GM23338 (cell line): ENCODE measurements at regions not wholly inside any gene's neighbourhood (a gene's known extent, or its start where the extent isn't known, plus 50 kb on each side); places are given as distances from the start of the nearest gene placed in this dataset.

ENCODE experiments used
- ATAC-seq: fragments of 200-7000 bp; cut with Tn5 transposase; 3 replicates; pipeline ENCODE4 v1.9.1; 2020
- DNase-seq: peaks from one replicate; pipeline ENCODE4 v3.0.0-alpha.2; 2015; ENCODE audit warnings: low spot score
- H2AFZ ChIP-seq: fragments of 200-600 bp; sonication (generic); 2 replicates; pipeline ENCODE4 v1.8.0; 2016; ENCODE audit warnings: antibody characterized with exemption, mild to moderate bottlenecking, moderate library complexity
- H3F3A ChIP-seq: fragments of 200-600 bp; sonication (generic); replicated peaks from 2 replicates; pipeline ENCODE4 v1.8.0; 2017; ENCODE audit warnings: antibody characterized with exemption, mixed run types, low read depth
- H3K27ac ChIP-seq: fragments of 200-600 bp; sonication (generic); 2 replicates; pipeline ENCODE4 v1.6.1; 2016; ENCODE audit warnings: low read depth
- H3K27me3 ChIP-seq: fragments of 200-600 bp; sonication (generic); 2 replicates; pipeline ENCODE4 v1.8.0; 2016; ENCODE audit warnings: mild to moderate bottlenecking, mixed run types, moderate library complexity; ENCODE audit not compliant: insufficient read depth
- H3K36me3 ChIP-seq: fragments of 200-600 bp; sonication (generic); 2 replicates; pipeline ENCODE4 v1.8.0; 2016; ENCODE audit warnings: mild to moderate bottlenecking; ENCODE audit not compliant: insufficient read depth
- H3K4me1 ChIP-seq: fragments of 200-600 bp; sonication (generic); 2 replicates; pipeline ENCODE4 v1.8.0; 2016; ENCODE audit warnings: mild to moderate bottlenecking, moderate library complexity; ENCODE audit not compliant: insufficient read depth
- H3K4me2 ChIP-seq: fragments of 200-600 bp; sonication (generic); 2 replicates; pipeline ENCODE4 v1.7.1; 2017; ENCODE audit warnings: mixed run types
- H3K4me3 ChIP-seq: fragments of 200-600 bp; sonication (generic); 2 replicates; pipeline ENCODE4 v1.6.1; 2016; ENCODE audit warnings: mixed run types
- H3K79me2 ChIP-seq: fragments of 200-600 bp; sonication (generic); replicated peaks from 2 replicates; pipeline ENCODE4 v1.8.0; 2017; ENCODE audit warnings: mild to moderate bottlenecking; ENCODE audit not compliant: insufficient read depth
- H3K9me2 ChIP-seq: fragments of 200-600 bp; sonication (generic); 2 replicates; pipeline ENCODE4 v1.8.0; 2017; ENCODE audit not compliant: insufficient read depth
- H4K20me1 ChIP-seq: fragments of 200-600 bp; sonication (generic); replicated peaks from 2 replicates; pipeline ENCODE4 v1.8.0; 2017; ENCODE audit warnings: mild to moderate bottlenecking; ENCODE audit not compliant: insufficient read depth
- H3K27ac Mint-ChIP-seq: 2 replicates; pipeline ENCODE4 v1.8.0; 2020; ENCODE audit warnings: inconsistent platforms, mild to moderate bottlenecking, moderate library complexity, mixed read lengths
- H3K27me3 Mint-ChIP-seq: 3 replicates; pipeline ENCODE4 v1.8.0; 2022; ENCODE audit warnings: low read depth, mild to moderate bottlenecking, moderate library complexity, mixed read lengths, inconsistent platforms; ENCODE audit not compliant: insufficient read depth, poor library complexity
- H3K36me3 Mint-ChIP-seq: 3 replicates; pipeline ENCODE4 v1.8.0; 2021; ENCODE audit warnings: low read depth, mild to moderate bottlenecking, inconsistent platforms, moderate library complexity, mixed read lengths
- H3K4me1 Mint-ChIP-seq: 3 replicates; pipeline ENCODE4 v1.8.0; 2020; ENCODE audit warnings: mild to moderate bottlenecking, inconsistent platforms, mixed read lengths
- H3K4me3 Mint-ChIP-seq: 3 replicates; pipeline ENCODE4 v1.8.0; 2021; ENCODE audit warnings: moderate library complexity, mild to moderate bottlenecking, inconsistent platforms, mixed read lengths
- H3K9me3 Mint-ChIP-seq: 3 replicates; pipeline ENCODE4 v1.8.0; 2020; ENCODE audit warnings: moderate library complexity, mild to moderate bottlenecking, inconsistent platforms, mixed read lengths
- EZH2phosphoT487 ChIP-seq: fragments of 200-600 bp; sonication (generic); IDR thresholded peaks from one replicate; pipeline ENCODE4 v1.8.1; 2018; ENCODE audit warnings: antibody characterized with exemption; ENCODE audit not compliant: unreplicated experiment
- JUNB ChIP-seq: IDR thresholded peaks from one replicate; pipeline ENCODE4 v1.6.1; 2016; ENCODE audit warnings: antibody characterized with exemption; ENCODE audit not compliant: unreplicated experiment
- NANOG ChIP-seq: IDR thresholded peaks from 2 replicates; pipeline ENCODE4 v1.6.1; 2016; ENCODE audit warnings: antibody characterized with exemption, borderline replicate concordance
- POLR2AphosphoS5 ChIP-seq: IDR thresholded peaks from 2 replicates; pipeline ENCODE4 v1.6.1; 2016; ENCODE audit warnings: antibody characterized with exemption, low read depth
- STAT1 ChIP-seq: IDR thresholded peaks from one replicate; pipeline ENCODE4 v1.6.1; 2016; ENCODE audit warnings: antibody characterized with exemption; ENCODE audit not compliant: unreplicated experiment
- ZNF114 ChIP-seq: fragments of 250-450 bp; sonication (Bioruptor Pico); IDR thresholded peaks from 2 replicates; pipeline ENCODE4 v1.5.0; 2020; ENCODE audit warnings: mild to moderate bottlenecking, moderate library complexity
- ZNF462 ChIP-seq: fragments of 250-450 bp; sonication (Bioruptor Pico); IDR thresholded peaks from 2 replicates; pipeline ENCODE4 v1.5.0; 2020; ENCODE audit warnings: mild to moderate bottlenecking, moderate library complexity
- TF ChIP-seq, protein P1 (sequence below), 2 experiments: fragments of 200-600 bp in 1 of 2; sonication (generic) in 1 of 2; conservative IDR thresholded peaks; 2 replicates each; pipeline versions ENCODE4 v1.5.1 to v1.6.1; 2016 to 2017; ENCODE audit warnings: antibody characterized with exemption in 2 of 2, low read depth in 2 of 2, mild to moderate bottlenecking in 2 of 2, moderate library complexity in 1 of 2

GRCh38 chr4:124179506-124180186, 532.9 kb downstream of the ANKRD50 start (continued):
- TF ChIP-seq ZNF462 (no peak), STAT1 (no peak), EZH2phosphoT487 (no peak), NANOG (no peak)

GRCh38 chr4:124181039-124181438, 531.5 kb downstream of the ANKRD50 start:
- Histone ChIP-seq H3K4me3 (no peak overlapping the region), H3K9me2 (no peaks in the 10 kb centered on the region), H3K27ac (no peak overlapping the region), H4K20me1 (no peaks in the 10 kb centered on the region), H3K4me1 (peaks cover 22% of the 10 kb centered on the region), H3K79me2 (no peaks in the 10 kb centered on the region), H3K36me3 (no peaks in the 10 kb centered on the region), H3F3A (no peaks in the 10 kb centered on the region), H2AFZ (no peak overlapping the region), H3K4me2 (no peak overlapping the region), H3K27me3 (no peaks in the 10 kb centered on the region)
- Mint-ChIP-seq H3K4me1 (peaks cover 14% of the 10 kb centered on the region; the same call in 2 of the 3 replicates), H3K4me3 (no peak overlapping the region), H3K27me3 (no peaks in the 10 kb centered on the region), H3K9me3 (no peaks in the 10 kb centered on the region), H3K36me3 (no peaks in the 10 kb centered on the region; the same call in 2 of the 3 replicates), H3K27ac (no peak overlapping the region)
- no peak for ATAC-seq
- no peak for TF ChIP-seq ZNF114 (CRISPR knock-in tag)
- TF ChIP-seq, protein P1, sequence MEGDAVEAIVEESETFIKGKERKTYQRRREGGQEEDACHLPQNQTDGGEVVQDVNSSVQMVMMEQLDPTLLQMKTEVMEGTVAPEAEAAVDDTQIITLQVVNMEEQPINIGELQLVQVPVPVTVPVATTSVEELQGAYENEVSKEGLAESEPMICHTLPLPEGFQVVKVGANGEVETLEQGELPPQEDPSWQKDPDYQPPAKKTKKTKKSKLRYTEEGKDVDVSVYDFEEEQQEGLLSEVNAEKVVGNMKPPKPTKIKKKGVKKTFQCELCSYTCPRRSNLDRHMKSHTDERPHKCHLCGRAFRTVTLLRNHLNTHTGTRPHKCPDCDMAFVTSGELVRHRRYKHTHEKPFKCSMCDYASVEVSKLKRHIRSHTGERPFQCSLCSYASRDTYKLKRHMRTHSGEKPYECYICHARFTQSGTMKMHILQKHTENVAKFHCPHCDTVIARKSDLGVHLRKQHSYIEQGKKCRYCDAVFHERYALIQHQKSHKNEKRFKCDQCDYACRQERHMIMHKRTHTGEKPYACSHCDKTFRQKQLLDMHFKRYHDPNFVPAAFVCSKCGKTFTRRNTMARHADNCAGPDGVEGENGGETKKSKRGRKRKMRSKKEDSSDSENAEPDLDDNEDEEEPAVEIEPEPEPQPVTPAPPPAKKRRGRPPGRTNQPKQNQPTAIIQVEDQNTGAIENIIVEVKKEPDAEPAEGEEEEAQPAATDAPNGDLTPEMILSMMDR (conservative IDR thresholded peaks at IDR 0.05; ENCODE audit: low read depth in 2 of 2), result no peak
- no peak for TF ChIP-seq JUNB
- TF ChIP-seq NANOG, result no peak
- TF ChIP-seq POLR2AphosphoS5, result no peak
- DNase-seq, result no peak
